Choroid plexus epithelial cell (primary cell): ENCODE measurements at regions not wholly inside any gene's neighbourhood (a gene's known extent, or its start where the extent isn't known, plus 50 kb on each side); places are given as distances from the start of the nearest gene placed in this dataset.

Source experiments
- DNase-seq: peaks from one replicate; pipeline ENCODE4 v3.0.0-alpha.2; 2010; ENCODE audit warnings: low read depth
- H3K4me3 ChIP-seq: 2 replicates; pipeline ENCODE4 v1.5.1; 2011; ENCODE audit warnings: low read depth, mild to moderate bottlenecking, control low read depth, low read length, moderate library complexity
- CTCF ChIP-seq: conservative IDR thresholded peaks from 2 replicates; pipeline ENCODE4 v1.5.1; 2011; ENCODE audit warnings: low read depth, mild to moderate bottlenecking, control low read depth, inconsistent platforms, low read length, moderate library complexity

- no peak for TF ChIP-seq CTCF
- H3K4me3 ChIP-seq, result no peak overlapping the region
- no peak for DNase-seq
Observed at GRCh38 chr17:74117087-74117698, 86.3 kb upstream of the RPL38 start.

GRCh38 chr17:74117999-74118421, 85.5 kb upstream of the RPL38 start:
- DNase-seq, result no peak
- TF ChIP-seq CTCF, result no peak
- no peak overlapping the region for H3K4me3 ChIP-seq

DNA sequence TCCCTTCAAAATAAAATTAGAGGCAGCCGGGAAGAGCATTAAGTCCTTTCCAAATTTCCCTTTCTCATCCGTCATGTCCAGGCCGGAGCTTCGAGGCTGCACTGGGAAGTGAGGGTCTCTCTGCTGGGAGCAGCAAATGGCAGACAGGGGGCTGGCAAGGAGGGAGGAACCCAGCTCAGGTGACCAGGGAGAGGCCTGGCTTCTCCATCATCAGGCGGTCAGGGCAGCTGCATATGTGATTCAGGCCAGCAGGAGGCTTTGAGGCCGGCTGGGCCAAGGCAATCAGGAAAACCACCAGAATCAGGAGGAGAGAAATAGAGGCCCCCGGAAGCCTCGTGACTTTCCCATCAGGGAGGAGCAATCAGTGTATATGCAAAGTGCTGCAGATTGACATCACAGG, 85.0 kb upstream of the RPL38 start:
- TF ChIP-seq CTCF, result peak; percentile 26
- DNase-seq, result peak; percentile 11
- no peak overlapping the region for H3K4me3 ChIP-seq

DNA sequence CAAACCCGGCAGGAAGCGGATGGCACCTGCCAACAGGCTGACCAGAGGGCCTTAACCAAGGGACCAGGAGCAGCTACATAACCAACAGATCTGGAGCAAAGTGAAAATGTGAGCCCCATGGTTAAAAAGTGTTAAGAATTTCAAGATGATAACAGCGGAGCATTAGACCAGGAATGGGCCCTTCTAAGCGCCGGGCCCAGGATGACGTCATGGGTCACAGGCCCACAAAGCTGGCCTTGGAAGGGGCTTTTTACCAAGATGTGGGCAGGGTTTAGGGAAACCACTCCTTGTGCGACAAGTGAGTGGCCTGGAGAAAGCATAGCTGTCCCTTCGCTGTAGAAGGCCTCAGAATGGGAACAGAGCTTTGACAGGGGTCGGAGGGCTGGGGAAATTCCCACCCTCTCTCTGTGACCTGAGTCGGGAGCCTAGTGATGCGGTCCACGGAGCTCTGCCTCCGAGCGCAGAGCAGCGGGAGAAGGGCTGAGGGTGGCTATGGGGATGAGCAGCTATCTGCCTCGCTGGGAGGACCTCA, 84.4 kb upstream of the RPL38 start:
- no peak for TF ChIP-seq CTCF
- DNase-seq, result no peak
- H3K4me3 ChIP-seq, result no peak overlapping the region

- no peak for TF ChIP-seq CTCF
- no peak for DNase-seq
- H3K4me3 ChIP-seq, result no peak overlapping the region
Observed at GRCh38 chr17:74119965-74120364, 83.5 kb upstream of the RPL38 start.

- TF ChIP-seq CTCF, result no peak
- no peak overlapping the region for H3K4me3 ChIP-seq
- peak; percentile 13 for DNase-seq
Observed at GRCh38 chr17:74123350-74123749, 80.1 kb upstream of the RPL38 start.

DNA sequence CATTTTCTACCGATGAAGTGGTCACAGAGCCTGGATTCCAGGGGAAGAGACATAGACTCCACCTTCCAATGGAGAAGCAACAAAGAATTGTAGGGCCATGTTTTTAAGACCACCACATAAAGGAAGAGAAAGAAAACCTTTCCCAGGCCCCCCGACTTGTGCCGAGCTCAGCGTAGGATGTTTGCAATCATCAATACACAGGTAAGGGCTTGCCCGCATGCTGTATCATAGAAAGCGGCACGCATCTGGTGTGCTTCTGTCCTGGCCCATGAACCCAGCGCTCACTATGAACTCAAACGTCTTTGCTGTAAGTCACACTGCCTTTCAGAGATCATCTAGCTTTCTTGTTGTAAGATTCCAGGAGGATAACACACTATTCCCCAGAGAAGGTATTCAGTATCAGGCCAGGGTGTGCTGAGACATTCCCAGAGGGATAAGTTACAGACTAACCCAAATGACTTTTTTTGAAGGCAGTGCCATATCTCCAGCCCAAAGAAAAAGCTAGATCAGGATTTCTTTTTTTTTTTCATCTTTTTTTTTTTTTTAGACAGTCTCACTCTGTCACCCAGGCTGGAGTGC, 79.5 kb upstream of the RPL38 start:
- H3K4me3 ChIP-seq, result no peak overlapping the region
- no peak for DNase-seq
- no peak for TF ChIP-seq CTCF
